ENCODE measurements at regions not wholly inside any gene's neighbourhood (a gene's known extent, or its start where the extent isn't known, plus 50 kb on each side); places are given as distances from the start of the nearest gene placed in this dataset.

GRCh38 chr15:72861354-72861910, 77.9 kb upstream of the ADPGK start:
- H3K27me3 ChIP-seq, result peaks cover 4% of the 10 kb centered on the region
- no peaks in the 10 kb centered on the region for H3K4me1 ChIP-seq (ENCODE audit: control insufficient read depth in 1 of 2, insufficient read depth in 1 of 2, low read depth in 1 of 2, low read length in 1 of 2)
- TF ChIP-seq, protein P1, sequence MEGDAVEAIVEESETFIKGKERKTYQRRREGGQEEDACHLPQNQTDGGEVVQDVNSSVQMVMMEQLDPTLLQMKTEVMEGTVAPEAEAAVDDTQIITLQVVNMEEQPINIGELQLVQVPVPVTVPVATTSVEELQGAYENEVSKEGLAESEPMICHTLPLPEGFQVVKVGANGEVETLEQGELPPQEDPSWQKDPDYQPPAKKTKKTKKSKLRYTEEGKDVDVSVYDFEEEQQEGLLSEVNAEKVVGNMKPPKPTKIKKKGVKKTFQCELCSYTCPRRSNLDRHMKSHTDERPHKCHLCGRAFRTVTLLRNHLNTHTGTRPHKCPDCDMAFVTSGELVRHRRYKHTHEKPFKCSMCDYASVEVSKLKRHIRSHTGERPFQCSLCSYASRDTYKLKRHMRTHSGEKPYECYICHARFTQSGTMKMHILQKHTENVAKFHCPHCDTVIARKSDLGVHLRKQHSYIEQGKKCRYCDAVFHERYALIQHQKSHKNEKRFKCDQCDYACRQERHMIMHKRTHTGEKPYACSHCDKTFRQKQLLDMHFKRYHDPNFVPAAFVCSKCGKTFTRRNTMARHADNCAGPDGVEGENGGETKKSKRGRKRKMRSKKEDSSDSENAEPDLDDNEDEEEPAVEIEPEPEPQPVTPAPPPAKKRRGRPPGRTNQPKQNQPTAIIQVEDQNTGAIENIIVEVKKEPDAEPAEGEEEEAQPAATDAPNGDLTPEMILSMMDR (IDR thresholded peaks at IDR 0.05), result no peak
- no peak overlapping the region for H3K27ac ChIP-seq
- H3K4me3 ChIP-seq (ENCODE audit: low read depth in 1 of 2, low read length in 1 of 2), result no peak overlapping the region
- H3K9me3 ChIP-seq, result no peaks in the 10 kb centered on the region
- no peaks in the 10 kb centered on the region for H3K36me3 ChIP-seq

GRCh38 chr15:72859757-72860145, 76.2 kb upstream of the ADPGK start:
- Histone ChIP-seq H3K9me3 (no peaks in the 10 kb centered on the region), H3K27ac (no peak overlapping the region), H3K4me3 (ENCODE audit: low read depth in 1 of 2, low read length in 1 of 2) (no peak overlapping the region), H3K27me3 (peaks cover 4% of the 10 kb centered on the region), H3K36me3 (no peaks in the 10 kb centered on the region), H3K4me1 (ENCODE audit: control insufficient read depth in 1 of 2, insufficient read depth in 1 of 2, low read depth in 1 of 2, low read length in 1 of 2) (no peaks in the 10 kb centered on the region)
- TF ChIP-seq, protein P1 (IDR thresholded peaks at IDR 0.05), result no peak

GRCh38 chr15:72859017-72859756, 75.6 kb upstream of the ADPGK start:
- H3K36me3 ChIP-seq, result no peaks in the 10 kb centered on the region
- H3K27me3 ChIP-seq, result peaks cover 4% of the 10 kb centered on the region
- TF ChIP-seq, protein P1 (IDR thresholded peaks at IDR 0.05), result no peak
- no peak overlapping the region for H3K27ac ChIP-seq
- H3K9me3 ChIP-seq, result no peaks in the 10 kb centered on the region
- H3K4me3 ChIP-seq (ENCODE audit: low read depth in 1 of 2, low read length in 1 of 2), result no peak overlapping the region
- no peaks in the 10 kb centered on the region for H3K4me1 ChIP-seq (ENCODE audit: control insufficient read depth in 1 of 2, insufficient read depth in 1 of 2, low read depth in 1 of 2, low read length in 1 of 2)

DNA sequence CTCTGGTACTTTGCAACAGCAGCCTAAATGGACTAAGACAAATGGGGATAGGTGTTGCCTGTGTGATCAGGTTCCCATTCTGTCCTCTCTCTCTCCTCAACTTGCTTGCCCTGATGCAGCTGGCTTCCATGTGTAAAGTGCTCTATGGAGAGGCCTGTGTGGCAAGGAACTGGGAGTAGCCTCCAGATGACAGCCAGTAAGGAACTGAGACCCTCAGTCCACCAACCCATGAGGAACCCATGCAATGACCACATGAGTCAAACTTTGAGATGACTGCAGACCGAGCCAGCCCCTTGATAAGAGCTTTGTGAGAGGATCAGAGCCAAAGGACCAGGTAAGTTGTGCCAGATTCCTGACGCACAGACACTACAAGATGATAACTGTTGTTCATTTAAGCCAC, 74.6 kb upstream of the ADPGK start:
- TF ChIP-seq, protein P1 (IDR thresholded peaks at IDR 0.05), result no peak
- no peaks in the 10 kb centered on the region for H3K9me3 ChIP-seq

GRCh38 chr15:72857331-72858063, 73.9 kb upstream of the ADPGK start:
- TF ChIP-seq, protein P1 (IDR thresholded peaks at IDR 0.05), result no peak
- Histone ChIP-seq H3K27ac (no peak overlapping the region), H3K4me1 (ENCODE audit: control insufficient read depth in 1 of 2, insufficient read depth in 1 of 2, low read depth in 1 of 2, low read length in 1 of 2) (no peaks in the 10 kb centered on the region), H3K4me3 (ENCODE audit: low read depth in 1 of 2, low read length in 1 of 2) (no peak overlapping the region), H3K27me3 (peaks cover 19% of the 10 kb centered on the region), H3K9me3 (no peaks in the 10 kb centered on the region), H3K36me3 (no peaks in the 10 kb centered on the region)

More for the DNA sequence above, 74.6 kb upstream of the ADPGK start:
- Histone ChIP-seq H3K36me3 (no peaks in the 10 kb centered on the region), H3K27me3 (peaks cover 12% of the 10 kb centered on the region), H3K4me1 (ENCODE audit: control insufficient read depth in 1 of 2, insufficient read depth in 1 of 2, low read depth in 1 of 2, low read length in 1 of 2) (no peaks in the 10 kb centered on the region), H3K4me3 (ENCODE audit: low read depth in 1 of 2, low read length in 1 of 2) (no peak overlapping the region), H3K27ac (no peak overlapping the region)

Measured in neutrophil (primary cell).